ENCODE measurements at regions not wholly inside any gene's neighbourhood (a gene's known extent, or its start where the extent isn't known, plus 50 kb on each side); places are given as distances from the start of the nearest gene placed in this dataset.

- TF ChIP-seq CTCF (conservative IDR thresholded peaks at IDR 0.05) (no peak), EZH2 (IDR thresholded peaks at IDR 0.05; ENCODE audit: low read depth) (no peak)
These were observed 959.0 kb upstream of the SLC39A10 start for GRCh38 chr2:194698012-194698411.

Data from PC-9 (cell line).